22Rv1 (cell line): ENCODE measurements at regions not wholly inside any gene's neighbourhood (a gene's known extent, or its start where the extent isn't known, plus 50 kb on each side); places are given as distances from the start of the nearest gene placed in this dataset.
"Not testable (repeated sequence)": the region's sequence is repeated elsewhere in the genome, so short reads cannot be mapped to it uniquely, and the experiment has no call there.

Experiments
- ZFX ChIP-seq: fragments of 450-650 bp; IDR thresholded peaks from 2 replicates; pipeline ENCODE4 v1.6.1; 2017; ENCODE audit warnings: antibody characterized with exemption, borderline replicate concordance
- TF ChIP-seq, protein P1 (sequence below): fragments of 450-650 bp; IDR thresholded peaks from 2 replicates; pipeline ENCODE4 v1.5.1; 2017; ENCODE audit warnings: mild to moderate bottlenecking

DNA sequence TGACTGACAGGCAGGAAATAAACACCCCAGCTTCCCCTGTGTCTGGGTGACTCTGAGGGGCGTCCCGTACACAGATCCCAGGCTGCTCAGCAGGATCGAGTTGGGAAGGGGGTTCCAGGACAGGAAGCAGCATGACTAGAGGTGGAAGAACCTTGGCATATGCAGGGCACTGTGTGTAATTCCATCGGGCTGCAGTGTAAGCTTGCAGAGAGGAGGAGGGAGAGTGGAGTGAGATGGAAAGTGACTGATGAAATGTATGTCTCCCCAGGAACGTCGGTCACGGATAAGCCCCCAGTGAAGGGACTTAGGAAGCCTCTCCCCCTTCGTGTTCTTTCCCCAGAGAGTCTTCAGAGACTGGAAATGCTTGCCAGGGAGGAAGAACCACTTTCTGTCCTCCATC lies 198.4 kb upstream of the SULF2 start:
- TF ChIP-seq, protein P1, sequence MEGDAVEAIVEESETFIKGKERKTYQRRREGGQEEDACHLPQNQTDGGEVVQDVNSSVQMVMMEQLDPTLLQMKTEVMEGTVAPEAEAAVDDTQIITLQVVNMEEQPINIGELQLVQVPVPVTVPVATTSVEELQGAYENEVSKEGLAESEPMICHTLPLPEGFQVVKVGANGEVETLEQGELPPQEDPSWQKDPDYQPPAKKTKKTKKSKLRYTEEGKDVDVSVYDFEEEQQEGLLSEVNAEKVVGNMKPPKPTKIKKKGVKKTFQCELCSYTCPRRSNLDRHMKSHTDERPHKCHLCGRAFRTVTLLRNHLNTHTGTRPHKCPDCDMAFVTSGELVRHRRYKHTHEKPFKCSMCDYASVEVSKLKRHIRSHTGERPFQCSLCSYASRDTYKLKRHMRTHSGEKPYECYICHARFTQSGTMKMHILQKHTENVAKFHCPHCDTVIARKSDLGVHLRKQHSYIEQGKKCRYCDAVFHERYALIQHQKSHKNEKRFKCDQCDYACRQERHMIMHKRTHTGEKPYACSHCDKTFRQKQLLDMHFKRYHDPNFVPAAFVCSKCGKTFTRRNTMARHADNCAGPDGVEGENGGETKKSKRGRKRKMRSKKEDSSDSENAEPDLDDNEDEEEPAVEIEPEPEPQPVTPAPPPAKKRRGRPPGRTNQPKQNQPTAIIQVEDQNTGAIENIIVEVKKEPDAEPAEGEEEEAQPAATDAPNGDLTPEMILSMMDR, result not testable (repeated sequence)
- not testable (repeated sequence) for TF ChIP-seq ZFX
